Transverse colon (tissue), 4 donors: ENCODE measurements at regions not wholly inside any gene's neighbourhood (a gene's known extent, or its start where the extent isn't known, plus 50 kb on each side); places are given as distances from the start of the nearest gene placed in this dataset.

ENCODE experiments used
- DNase-seq: peaks from one replicate; pipeline ENCODE4 v3.0.0-alpha.2; 2019
- H3K27ac ChIP-seq, 4 donors: fragments of 200-600 bp; sonication (generic); 2 replicates each; pipeline ENCODE4 v1.5.1; 2016 to 2018; ENCODE audit warnings: inconsistent platforms in 4 of 4
- H3K27me3 ChIP-seq: fragments of 200-600 bp; sonication (generic); 2 replicates; pipeline ENCODE4 v1.5.1; 2017; ENCODE audit warnings: inconsistent platforms
- H3K36me3 ChIP-seq, 4 donors: fragments of 200-600 bp; sonication (generic); 2 replicates each; pipeline ENCODE4 v1.5.1; 2017 to 2019; ENCODE audit warnings: inconsistent platforms in 4 of 4
- H3K4me1 ChIP-seq, 4 donors: fragments of 200-600 bp; sonication (generic); 2 replicates each; pipeline ENCODE4 v1.5.1; 2017 to 2020; ENCODE audit warnings: inconsistent platforms in 4 of 4
- H3K4me3 ChIP-seq, 4 donors: fragments of 200-600 bp; sonication (generic); 1 replicate in 1 of 4; 2 replicates in 3 of 4; pipeline versions ENCODE4 v1.5.1 to v1.6.1; 2017 to 2019; ENCODE audit warnings: inconsistent platforms in 4 of 4
- H3K9me3 ChIP-seq, 2 donors: fragments of 200-600 bp; sonication (generic); 2 replicates each; pipeline ENCODE4 v1.5.1; 2017 to 2019; ENCODE audit warnings: inconsistent platforms in 2 of 2
- CTCF ChIP-seq, 5 experiments: fragments of 200-600 bp in 3 of 5; fragments of 450-650 bp in 2 of 5; sonication (generic) in 3 of 5; IDR thresholded peaks; 1 replicate in 2 of 5; 2 replicates in 3 of 5; pipeline ENCODE4 v1.5.1; 2016 to 2017; ENCODE audit warnings: antibody characterized with exemption in 5 of 5, inconsistent platforms in 3 of 5, mild to moderate bottlenecking in 2 of 5, moderate library complexity in 1 of 5
- EP300 ChIP-seq: sonication (generic); formaldehyde crosslinking; IDR thresholded peaks from one replicate; pipeline ENCODE4 v1.6.1; 2017; ENCODE audit warnings: antibody characterized with exemption, low read depth
- POLR2A ChIP-seq: fragments of 450-650 bp; IDR thresholded peaks from one replicate; pipeline ENCODE4 v1.6.1; 2016; ENCODE audit warnings: antibody characterized with exemption, mild to moderate bottlenecking, moderate library complexity
- POLR2AphosphoS5 ChIP-seq, 3 donors: sonication (generic); formaldehyde crosslinking; IDR thresholded peaks; one replicate each; pipeline ENCODE4 v1.6.1; 2016; ENCODE audit warnings: antibody characterized with exemption in 3 of 3
- WGBS, 2 donors: methylation state at CpG; one replicate each; pipeline ENCODE4 v1.1.5; 2018; ENCODE audit warnings: low coverage in 1 of 2; 5-methylcytosine and 5-hydroxymethylcytosine counted together
- in situ Hi-C, 4 donors: fragments of 200-750 bp; cut with MboI; loops; one replicate each; pipeline versions ENCODE4 v1.15.0 to v1.15.1; 2017; ENCODE audit warnings: low sequenced_read_pairs in 3 of 4, low pct_ligation_motif_present in 1 of 4, low pct_unique_long_range_greater_than_20kb in 1 of 4
- intact Hi-C: fragments of 100-400 bp; cut with DNase I; formaldehyde crosslinking; loops from one replicate; pipeline ENCODE4 v1.15.1; 2023; ENCODE audit warnings: low total_unique reads

GRCh38 chr2:172342611-172343010 lies 84.8 kb upstream of the ITGA6 start:
- 75 to 100% methylated on average over 1 to 3 of the region's 3 CpGs for whole genome bisulfite sequencing, 2 donors

GRCh38 chr2:172344159-172344558 lies 83.2 kb upstream of the ITGA6 start:
- no peak for TF ChIP-seq EP300
- no peak for TF ChIP-seq CTCF (IDR thresholded peaks at IDR 0.05)
- TF ChIP-seq POLR2A = no peak
- no peak for TF ChIP-seq POLR2AphosphoS5 (IDR thresholded peaks at IDR 0.05)
- Histone ChIP-seq H3K36me3 (no peaks in the 10 kb centered on the region), H3K4me3 (no peak overlapping the region), H3K4me1 (peaks cover 11 to 36% (median 27%) of the 10 kb centered on the region in 4 donors), H3K27me3 (no peaks in the 10 kb centered on the region), H3K27ac (no peak overlapping the region), H3K9me3 (peaks cover 4 to 6% of the 10 kb centered on the region in 2 donors)
- DNase-seq = no peak
- 88 to 100% methylated on average over 1 to 2 of the region's 2 CpGs for WGBS, 2 donors
- in situ Hi-C loops = loop anchor here in 1 of 4 donors (10.0 kb wide), 1 partner anchor 111 kb away; no protein-coding TSS in a partner anchor
- intact Hi-C loops = no loop called here

More at GRCh38 chr2:172342611-172343010, 84.8 kb upstream of the ITGA6 start:
- Histone ChIP-seq H3K27me3 (no peaks in the 10 kb centered on the region), H3K9me3 (peaks cover 4% of the 10 kb centered on the region in 2 donors), H3K4me3 (no peak overlapping the region), H3K27ac (peak overlapping the region; percentile 76 to 88 (median 84)), H3K36me3 (no peaks in the 10 kb centered on the region), H3K4me1 (peaks cover 16 to 51% (median 31%) of the 10 kb centered on the region in 4 donors)
- TF ChIP-seq CTCF (IDR thresholded peaks at IDR 0.05) = no peak
- no peak for TF ChIP-seq EP300
- TF ChIP-seq POLR2A = no peak
- TF ChIP-seq POLR2AphosphoS5 (IDR thresholded peaks at IDR 0.05) = no peak
- in situ Hi-C loops = loop anchor here in 1 of 4 donors (10.0 kb wide), 1 partner anchor 112 kb away; no protein-coding TSS in a partner anchor
- intact Hi-C loops = no loop called here
- DNase-seq = no peak

- in situ Hi-C loops = loop anchor here in 1 of 4 donors (10.0 kb wide), 1 partner anchor 109 kb away; no protein-coding TSS in a partner anchor
- 33 to 56% methylated on average over 1 of the region's 1 CpG for WGBS, 2 donors
- Histone ChIP-seq H3K27ac (peak overlapping the region in 1 of 4 donors; percentile 15), H3K4me1 (peaks cover 0 to 19% (median 11%) of the 10 kb centered on the region in 4 donors), H3K9me3 (peaks cover 4 to 6% of the 10 kb centered on the region in 2 donors), H3K4me3 (no peak overlapping the region), H3K36me3 (no peaks in the 10 kb centered on the region), H3K27me3 (no peaks in the 10 kb centered on the region)
- intact Hi-C loops = no loop called here
- DNase-seq = no peak
- no peak for TF ChIP-seq EP300
- no peak for TF ChIP-seq POLR2A
- no peak for TF ChIP-seq POLR2AphosphoS5 (IDR thresholded peaks at IDR 0.05)
- no peak for TF ChIP-seq CTCF (IDR thresholded peaks at IDR 0.05)
Observed at GRCh38 chr2:172345956-172346555, 81.3 kb upstream of the ITGA6 start.

GRCh38 chr2:172348555-172349288 lies 78.7 kb upstream of the ITGA6 start:
- Histone ChIP-seq H3K4me1 (peaks cover 0 to 3% (median 0%) of the 10 kb centered on the region in 4 donors), H3K36me3 (no peaks in the 10 kb centered on the region), H3K27ac (no peak overlapping the region), H3K27me3 (no peaks in the 10 kb centered on the region), H3K9me3 (peaks cover 4 to 6% of the 10 kb centered on the region in 2 donors), H3K4me3 (no peak overlapping the region)
- intact Hi-C loops = no loop called here
- TF ChIP-seq POLR2AphosphoS5 (IDR thresholded peaks at IDR 0.05) = no peak
- TF ChIP-seq CTCF (IDR thresholded peaks at IDR 0.05) = no peak
- TF ChIP-seq EP300 = no peak
- no peak for TF ChIP-seq POLR2A
- 56 to 78% methylated on average over 3 to 4 of the region's 4 CpGs for WGBS, 2 donors
- in situ Hi-C loops = loop anchor here in 1 of 4 donors (10.0 kb wide), 1 partner anchor 106 kb away; no protein-coding TSS in a partner anchor
- DNase-seq = no peak
